ENCODE measurements at regions not wholly inside any gene's neighbourhood (a gene's known extent, or its start where the extent isn't known, plus 50 kb on each side); places are given as distances from the start of the nearest gene placed in this dataset.
"Not testable (repeated sequence)": the region's sequence is repeated elsewhere in the genome, so short reads cannot be mapped to it uniquely, and the experiment has no call there.

- no peak for DNase-seq (ENCODE audit: low read depth in 4 of 4, low spot score in 3 of 4)
These were observed 305.1 kb upstream of the ANXA10 start for GRCh38 chr4:167787231-167787630.

GRCh38 chr4:167802463-167803212 lies 289.7 kb upstream of the ANXA10 start:
- no peak for DNase-seq (ENCODE audit: low read depth in 4 of 4, low spot score in 3 of 4)

- DNase-seq (ENCODE audit: low read depth in 4 of 4, low spot score in 3 of 4), result no peak
These were observed 280.4 kb upstream of the ANXA10 start for GRCh38 chr4:167811958-167812357.

- DNase-seq (ENCODE audit: low read depth in 4 of 4, low spot score in 3 of 4), result no peak
These were observed 266.1 kb upstream of the ANXA10 start for GRCh38 chr4:167826281-167826680.

- no peak for DNase-seq (ENCODE audit: low read depth in 4 of 4, low spot score in 3 of 4)
These were observed 260.5 kb upstream of the ANXA10 start for GRCh38 chr4:167831855-167832254.

- no peak for DNase-seq (ENCODE audit: low read depth in 4 of 4, low spot score in 3 of 4)
These were observed 253.7 kb upstream of the ANXA10 start for GRCh38 chr4:167838686-167839085.

GRCh38 chr4:167842487-167842886 lies 249.8 kb upstream of the ANXA10 start:
- DNase-seq (ENCODE audit: low read depth in 4 of 4, low spot score in 3 of 4), result no peak

GRCh38 chr4:167854881-167855280 lies 237.5 kb upstream of the ANXA10 start:
- no peak for DNase-seq (ENCODE audit: low read depth in 4 of 4, low spot score in 3 of 4)

GRCh38 chr4:167858127-167858526 lies 234.2 kb upstream of the ANXA10 start:
- DNase-seq (ENCODE audit: low read depth in 4 of 4, low spot score in 3 of 4), result not testable (repeated sequence)

- DNase-seq (ENCODE audit: low read depth in 4 of 4, low spot score in 3 of 4), result no peak
These were observed 225.1 kb upstream of the ANXA10 start for GRCh38 chr4:167867191-167867590.

- DNase-seq (ENCODE audit: low read depth in 4 of 4, low spot score in 3 of 4), result no peak
These were observed 224.2 kb upstream of the ANXA10 start for GRCh38 chr4:167868163-167868562.

- DNase-seq (ENCODE audit: low read depth in 4 of 4, low spot score in 3 of 4), result no peak
These were observed 218.8 kb upstream of the ANXA10 start for GRCh38 chr4:167873496-167873895.

GRCh38 chr4:167876091-167876490 lies 216.2 kb upstream of the ANXA10 start:
- not testable (repeated sequence) for DNase-seq (ENCODE audit: low read depth in 4 of 4, low spot score in 3 of 4)

- not testable (repeated sequence) for DNase-seq (ENCODE audit: low read depth in 4 of 4, low spot score in 3 of 4)
These were observed 214.5 kb upstream of the ANXA10 start for GRCh38 chr4:167877826-167878225.

GRCh38 chr4:167883266-167883665 lies 209.1 kb upstream of the ANXA10 start:
- no peak for DNase-seq (ENCODE audit: low read depth in 4 of 4, low spot score in 3 of 4)

- no peak for DNase-seq (ENCODE audit: low read depth in 4 of 4, low spot score in 3 of 4)
These were observed 207.3 kb upstream of the ANXA10 start for GRCh38 chr4:167885071-167885470.

GRCh38 chr4:167885872-167886271 lies 206.5 kb upstream of the ANXA10 start:
- no peak for DNase-seq (ENCODE audit: low read depth in 4 of 4, low spot score in 3 of 4)

- DNase-seq (ENCODE audit: low read depth in 4 of 4, low spot score in 3 of 4), result no peak
These were observed 204.6 kb upstream of the ANXA10 start for GRCh38 chr4:167887726-167888125.

- DNase-seq (ENCODE audit: low read depth in 4 of 4, low spot score in 3 of 4), result no peak
These were observed 202.1 kb upstream of the ANXA10 start for GRCh38 chr4:167890226-167890625.

- no peak for DNase-seq (ENCODE audit: low read depth in 4 of 4, low spot score in 3 of 4)
These were observed 198.8 kb upstream of the ANXA10 start for GRCh38 chr4:167893531-167893930.

GRCh38 chr4:167896260-167896659 lies 196.1 kb upstream of the ANXA10 start:
- DNase-seq (ENCODE audit: low read depth in 4 of 4, low spot score in 3 of 4), result not testable (repeated sequence)

- DNase-seq (ENCODE audit: low read depth in 4 of 4, low spot score in 3 of 4), result no peak
These were observed 195.2 kb upstream of the ANXA10 start for GRCh38 chr4:167897116-167897515.

- DNase-seq (ENCODE audit: low read depth in 4 of 4, low spot score in 3 of 4), result no peak
These were observed 189.0 kb upstream of the ANXA10 start for GRCh38 chr4:167903291-167903721.
